MG63 (cell line): ENCODE measurements at regions not wholly inside any gene's neighbourhood (a gene's known extent, or its start where the extent isn't known, plus 50 kb on each side); places are given as distances from the start of the nearest gene placed in this dataset.

Experiments used
- DNase-seq: peaks from one replicate; pipeline ENCODE4 v3.0.0-alpha.2; 2020
- H3K27me3 ChIP-seq: fragments of 250-450 bp; sonication (Bioruptor Pico); 2 replicates; pipeline ENCODE4 v1.5.1; 2020; ENCODE audit warnings: mild to moderate bottlenecking, moderate library complexity
- H3K36me3 ChIP-seq: fragments of 250-450 bp; sonication (Bioruptor Pico); 2 replicates; pipeline ENCODE4 v1.5.1; 2020; ENCODE audit warnings: mild to moderate bottlenecking, moderate library complexity
- H3K4me3 ChIP-seq: fragments of 250-450 bp; sonication (Bioruptor Pico); 2 replicates; pipeline ENCODE4 v1.5.1; 2020; ENCODE audit warnings: mild to moderate bottlenecking, moderate library complexity
- H3K9me3 ChIP-seq: fragments of 250-450 bp; sonication (Bioruptor Pico); 2 replicates; pipeline ENCODE4 v1.5.1; 2020; ENCODE audit warnings: mild to moderate bottlenecking, moderate library complexity

GRCh38 chr17:83173914-83174361 is 94.5 kb downstream of the METRNL start:
- Histone ChIP-seq H3K36me3 (no peaks in the 10 kb centered on the region), H3K27me3 (no peaks in the 10 kb centered on the region), H3K9me3 (no peaks in the 10 kb centered on the region), H3K4me3 (no peak overlapping the region)
- DNase-seq = no peak

- H3K9me3 ChIP-seq = no peaks in the 10 kb centered on the region
- H3K36me3 ChIP-seq = no peaks in the 10 kb centered on the region
- H3K4me3 ChIP-seq = no peak overlapping the region
- no peak for DNase-seq
- no peaks in the 10 kb centered on the region for H3K27me3 ChIP-seq
Measured at GRCh38 chr17:83174362-83175118, 95.1 kb downstream of the METRNL start.

- Histone ChIP-seq H3K4me3 (no peak overlapping the region), H3K36me3 (no peaks in the 10 kb centered on the region), H3K27me3 (no peaks in the 10 kb centered on the region), H3K9me3 (no peaks in the 10 kb centered on the region)
- no peak for DNase-seq
Measured at GRCh38 chr17:83175119-83175821, 95.9 kb downstream of the METRNL start.

GRCh38 chr17:83175822-83176622 is 96.6 kb downstream of the METRNL start:
- H3K9me3 ChIP-seq = no peaks in the 10 kb centered on the region
- no peaks in the 10 kb centered on the region for H3K27me3 ChIP-seq
- no peak for DNase-seq
- H3K4me3 ChIP-seq = no peak overlapping the region
- no peaks in the 10 kb centered on the region for H3K36me3 ChIP-seq

- DNase-seq = no peak
- Histone ChIP-seq H3K27me3 (no peaks in the 10 kb centered on the region), H3K36me3 (no peaks in the 10 kb centered on the region)
Measured at GRCh38 chr17:83176623-83177583, 97.5 kb downstream of the METRNL start.

GRCh38 chr17:83177611-83178532 is 98.5 kb downstream of the METRNL start:
- no peak for DNase-seq
- no peaks in the 10 kb centered on the region for H3K9me3 ChIP-seq
- H3K27me3 ChIP-seq = no peaks in the 10 kb centered on the region
- H3K36me3 ChIP-seq = no peaks in the 10 kb centered on the region
- H3K4me3 ChIP-seq = no peak overlapping the region

More at GRCh38 chr17:83176623-83177583, 97.5 kb downstream of the METRNL start:
- H3K4me3 ChIP-seq = no peak overlapping the region
- no peaks in the 10 kb centered on the region for H3K9me3 ChIP-seq

GRCh38 chr17:83178533-83179304 is 99.3 kb downstream of the METRNL start:
- Histone ChIP-seq H3K4me3 (no peak overlapping the region), H3K27me3 (no peaks in the 10 kb centered on the region), H3K9me3 (no peaks in the 10 kb centered on the region), H3K36me3 (no peaks in the 10 kb centered on the region)
- DNase-seq = no peak

- Histone ChIP-seq H3K4me3 (no peak overlapping the region), H3K9me3 (no peaks in the 10 kb centered on the region), H3K36me3 (no peaks in the 10 kb centered on the region), H3K27me3 (no peaks in the 10 kb centered on the region)
- DNase-seq = no peak
Measured at GRCh38 chr17:83179374-83179773, 100.0 kb downstream of the METRNL start.

- Histone ChIP-seq H3K9me3 (no peaks in the 10 kb centered on the region), H3K36me3 (no peaks in the 10 kb centered on the region), H3K27me3 (no peaks in the 10 kb centered on the region), H3K4me3 (no peak overlapping the region)
- no peak for DNase-seq
Measured at GRCh38 chr17:83179811-83180210, 100.4 kb downstream of the METRNL start.

GRCh38 chr17:83180264-83180995 is 101.0 kb downstream of the METRNL start:
- no peak for DNase-seq
- no peaks in the 10 kb centered on the region for H3K9me3 ChIP-seq
- no peak overlapping the region for H3K4me3 ChIP-seq
- H3K27me3 ChIP-seq = no peaks in the 10 kb centered on the region
- H3K36me3 ChIP-seq = no peaks in the 10 kb centered on the region

GRCh38 chr17:83180996-83181481 is 101.6 kb downstream of the METRNL start:
- no peak for DNase-seq
- H3K4me3 ChIP-seq = no peak overlapping the region
- no peaks in the 10 kb centered on the region for H3K9me3 ChIP-seq
- H3K27me3 ChIP-seq = no peaks in the 10 kb centered on the region
- no peaks in the 10 kb centered on the region for H3K36me3 ChIP-seq

GRCh38 chr17:83181991-83182619 is 102.7 kb downstream of the METRNL start:
- Histone ChIP-seq H3K36me3 (no peaks in the 10 kb centered on the region), H3K27me3 (no peaks in the 10 kb centered on the region), H3K9me3 (no peaks in the 10 kb centered on the region), H3K4me3 (no peak overlapping the region)
- DNase-seq = no peak

GRCh38 chr17:83182620-83183101 is 103.3 kb downstream of the METRNL start:
- Histone ChIP-seq H3K9me3 (peaks cover under 1% of the 10 kb centered on the region), H3K36me3 (no peaks in the 10 kb centered on the region; the same call in 1 of the 2 replicates), H3K27me3 (no peaks in the 10 kb centered on the region), H3K4me3 (no peak overlapping the region)
- DNase-seq = no peak
